ENCODE measurements at regions not wholly inside any gene's neighbourhood (a gene's known extent, or its start where the extent isn't known, plus 50 kb on each side); places are given as distances from the start of the nearest gene placed in this dataset.

DNA sequence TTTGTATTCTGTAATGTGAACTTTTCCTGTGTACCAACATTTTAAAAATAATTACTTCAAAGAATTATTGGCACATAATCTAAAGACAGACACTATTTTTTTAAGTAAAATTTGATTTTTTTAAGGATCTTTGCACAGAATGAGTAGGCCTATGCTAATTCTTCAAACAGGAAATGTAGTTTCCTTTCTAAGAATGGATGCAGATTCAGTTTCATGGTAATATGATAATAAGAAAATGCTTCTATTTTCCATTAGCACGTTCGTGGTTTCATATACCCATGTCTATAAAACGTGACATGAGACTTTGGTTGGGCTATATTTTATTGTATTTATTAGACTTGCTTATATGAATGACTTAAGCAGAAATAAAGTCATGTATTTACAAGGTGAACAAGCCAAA lies 191.8 kb upstream of the RBBP8 start:
- no peaks in the 10 kb centered on the region for H3K79me2 ChIP-seq (ENCODE audit: low read depth)
- peaks cover 2% of the 10 kb centered on the region for H3K9me3 Mint-ChIP-seq
- H3K27me3 Mint-ChIP-seq (ENCODE audit: insufficient read depth, low read depth): no peaks in the 10 kb centered on the region
- no peaks in the 10 kb centered on the region for H3K4me1 Mint-ChIP-seq
- H3K4me3 ChIP-seq: no peak overlapping the region
- no peak overlapping the region for H2AFZ ChIP-seq (replicated peaks)
- H3K36me3 Mint-ChIP-seq: no peaks in the 10 kb centered on the region
- H3K36me3 ChIP-seq: no peaks in the 10 kb centered on the region
- no peaks in the 10 kb centered on the region for H3K4me1 ChIP-seq
- no peaks in the 10 kb centered on the region for H3K9me3 ChIP-seq (ENCODE audit: low read depth)
- H3K9ac ChIP-seq: no peak overlapping the region
- no peak overlapping the region for H3K4me2 ChIP-seq
- no peak overlapping the region for H3K27ac ChIP-seq
- no peak overlapping the region for H3K4me3 Mint-ChIP-seq
- no peak for TF ChIP-seq EZH2phosphoT487 (IDR thresholded peaks at IDR 0.05)
- TF ChIP-seq EZH2 (IDR thresholded peaks at IDR 0.05): no peak
- TF ChIP-seq, protein P1, sequence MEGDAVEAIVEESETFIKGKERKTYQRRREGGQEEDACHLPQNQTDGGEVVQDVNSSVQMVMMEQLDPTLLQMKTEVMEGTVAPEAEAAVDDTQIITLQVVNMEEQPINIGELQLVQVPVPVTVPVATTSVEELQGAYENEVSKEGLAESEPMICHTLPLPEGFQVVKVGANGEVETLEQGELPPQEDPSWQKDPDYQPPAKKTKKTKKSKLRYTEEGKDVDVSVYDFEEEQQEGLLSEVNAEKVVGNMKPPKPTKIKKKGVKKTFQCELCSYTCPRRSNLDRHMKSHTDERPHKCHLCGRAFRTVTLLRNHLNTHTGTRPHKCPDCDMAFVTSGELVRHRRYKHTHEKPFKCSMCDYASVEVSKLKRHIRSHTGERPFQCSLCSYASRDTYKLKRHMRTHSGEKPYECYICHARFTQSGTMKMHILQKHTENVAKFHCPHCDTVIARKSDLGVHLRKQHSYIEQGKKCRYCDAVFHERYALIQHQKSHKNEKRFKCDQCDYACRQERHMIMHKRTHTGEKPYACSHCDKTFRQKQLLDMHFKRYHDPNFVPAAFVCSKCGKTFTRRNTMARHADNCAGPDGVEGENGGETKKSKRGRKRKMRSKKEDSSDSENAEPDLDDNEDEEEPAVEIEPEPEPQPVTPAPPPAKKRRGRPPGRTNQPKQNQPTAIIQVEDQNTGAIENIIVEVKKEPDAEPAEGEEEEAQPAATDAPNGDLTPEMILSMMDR (IDR thresholded peaks at IDR 0.05): no peak
- H3K27me3 ChIP-seq: no peaks in the 10 kb centered on the region
- peaks cover 10% of the 10 kb centered on the region for H3F3A ChIP-seq (ENCODE audit: low read depth)
- no peak overlapping the region for H3K27ac Mint-ChIP-seq
- DNase-seq (ENCODE audit: low spot score): no peak
- H4K20me1 ChIP-seq (ENCODE audit: low read depth): no peaks in the 10 kb centered on the region

DNA sequence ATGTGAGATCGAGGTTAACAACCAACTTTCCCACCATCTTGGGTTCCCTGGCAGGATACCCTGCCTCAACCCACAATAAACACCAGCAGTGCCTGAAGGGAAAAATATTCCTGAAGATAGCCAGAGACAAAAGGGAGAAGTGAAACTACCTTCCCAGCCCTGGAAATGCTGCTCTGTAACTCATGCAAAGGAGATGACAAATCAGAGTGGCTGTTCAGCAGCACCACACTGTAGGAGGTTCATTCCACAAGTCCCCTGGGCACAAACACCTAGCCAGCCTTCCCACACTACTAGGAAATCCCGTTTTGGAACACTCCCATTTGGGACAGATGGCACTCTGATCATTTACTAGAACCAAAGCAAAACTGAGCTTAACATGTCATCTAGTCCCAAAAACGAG lies 190.7 kb upstream of the RBBP8 start:
- peaks cover 2% of the 10 kb centered on the region for H3K9me3 Mint-ChIP-seq
- no peak for TF ChIP-seq EZH2 (IDR thresholded peaks at IDR 0.05)
- no peak for DNase-seq (ENCODE audit: low spot score)
- Histone ChIP-seq H3K9ac (no peak overlapping the region), H3F3A (ENCODE audit: low read depth) (peaks cover 10% of the 10 kb centered on the region), H3K4me2 (no peak overlapping the region), H3K79me2 (ENCODE audit: low read depth) (no peaks in the 10 kb centered on the region), H3K36me3 (no peaks in the 10 kb centered on the region), H3K4me3 (no peak overlapping the region), H2AFZ (replicated peaks) (peak overlapping the region; percentile 63), H3K27ac (no peak overlapping the region), H4K20me1 (ENCODE audit: low read depth) (no peaks in the 10 kb centered on the region), H3K9me3 (ENCODE audit: low read depth) (no peaks in the 10 kb centered on the region), H3K27me3 (no peaks in the 10 kb centered on the region), H3K4me1 (no peaks in the 10 kb centered on the region)
- H3K27ac Mint-ChIP-seq: no peak overlapping the region
- H3K36me3 Mint-ChIP-seq: no peaks in the 10 kb centered on the region
- H3K4me3 Mint-ChIP-seq: no peak overlapping the region
- no peaks in the 10 kb centered on the region for H3K4me1 Mint-ChIP-seq
- peaks cover 2% of the 10 kb centered on the region for H3K27me3 Mint-ChIP-seq (ENCODE audit: insufficient read depth, low read depth)

DNA sequence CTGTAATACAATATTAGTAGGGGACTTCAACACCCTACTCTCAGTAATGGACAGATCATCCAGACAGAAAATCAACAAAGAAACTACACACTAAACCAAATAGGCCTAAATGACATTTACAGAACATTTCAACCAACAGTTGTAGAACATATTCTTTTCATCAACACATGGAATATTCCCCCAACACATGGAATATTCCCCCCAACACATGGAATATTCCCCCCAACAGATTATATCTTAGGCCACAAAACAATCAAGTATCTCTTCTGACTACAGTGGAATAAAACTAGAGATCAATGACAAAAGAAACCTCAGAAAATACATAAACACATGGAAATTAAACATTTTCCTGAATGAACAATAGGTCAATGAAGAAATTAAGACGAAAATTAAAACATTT lies 187.2 kb upstream of the RBBP8 start:
- H3K79me2 ChIP-seq (ENCODE audit: low read depth): no peaks in the 10 kb centered on the region
- no peak overlapping the region for H2AFZ ChIP-seq (replicated peaks)
- Mint-ChIP-seq H3K9me3 (peaks cover 7% of the 10 kb centered on the region), H3K27ac (no peak overlapping the region), H3K4me3 (no peak overlapping the region), H3K27me3 (ENCODE audit: insufficient read depth, low read depth) (peaks cover 5% of the 10 kb centered on the region), H3K4me1 (no peaks in the 10 kb centered on the region), H3K36me3 (no peaks in the 10 kb centered on the region)
- H3K4me2 ChIP-seq: no peak overlapping the region
- no peak overlapping the region for H3K4me3 ChIP-seq
- H3F3A ChIP-seq (ENCODE audit: low read depth): no peaks in the 10 kb centered on the region
- H3K9me3 ChIP-seq (ENCODE audit: low read depth): no peaks in the 10 kb centered on the region
- no peaks in the 10 kb centered on the region for H4K20me1 ChIP-seq (ENCODE audit: low read depth)
- no peak overlapping the region for H3K27ac ChIP-seq
- no peaks in the 10 kb centered on the region for H3K27me3 ChIP-seq
- no peak for DNase-seq (ENCODE audit: low spot score)
- H3K9ac ChIP-seq: no peak overlapping the region
- H3K4me1 ChIP-seq: no peaks in the 10 kb centered on the region
- TF ChIP-seq, protein P1 (IDR thresholded peaks at IDR 0.05): no peak
- TF ChIP-seq EZH2phosphoT487 (IDR thresholded peaks at IDR 0.05): no peak
- TF ChIP-seq EZH2 (IDR thresholded peaks at IDR 0.05): no peak
- no peaks in the 10 kb centered on the region for H3K36me3 ChIP-seq

DNA sequence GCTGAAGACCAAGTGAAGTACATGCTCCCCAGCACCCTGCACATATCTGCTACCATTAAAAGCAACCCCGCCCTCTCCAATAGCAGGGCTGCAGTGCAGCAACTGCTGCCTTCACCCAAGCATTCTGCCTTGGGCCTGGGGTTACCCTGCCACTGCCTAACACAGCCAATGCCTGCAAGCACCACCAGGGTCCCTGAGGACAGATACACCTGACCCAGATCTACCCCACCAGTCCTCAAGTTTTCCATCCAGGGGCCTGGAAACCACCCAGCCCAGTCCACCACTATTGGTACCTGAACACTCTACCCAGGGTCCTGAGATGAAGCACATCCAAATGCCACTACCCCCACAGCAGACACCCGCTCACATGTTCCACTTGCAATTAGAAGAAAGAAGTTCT lies 181.1 kb upstream of the RBBP8 start:
- Histone ChIP-seq H3K9ac (no peak overlapping the region), H3F3A (ENCODE audit: low read depth) (no peaks in the 10 kb centered on the region), H3K79me2 (ENCODE audit: low read depth) (no peaks in the 10 kb centered on the region), H4K20me1 (ENCODE audit: low read depth) (no peaks in the 10 kb centered on the region), H3K4me1 (no peaks in the 10 kb centered on the region), H3K4me3 (no peak overlapping the region), H3K27ac (no peak overlapping the region), H3K9me3 (ENCODE audit: low read depth) (no peaks in the 10 kb centered on the region), H3K4me2 (no peak overlapping the region), H3K36me3 (no peaks in the 10 kb centered on the region), H2AFZ (replicated peaks) (no peak overlapping the region), H3K27me3 (peaks cover 3% of the 10 kb centered on the region)
- H3K27me3 Mint-ChIP-seq (ENCODE audit: insufficient read depth, low read depth): peaks cover 3% of the 10 kb centered on the region
- TF ChIP-seq, protein P1 (IDR thresholded peaks at IDR 0.05): no peak
- TF ChIP-seq EZH2phosphoT487 (IDR thresholded peaks at IDR 0.05) (no peak), EZH2 (IDR thresholded peaks at IDR 0.05) (no peak)
- no peaks in the 10 kb centered on the region for H3K36me3 Mint-ChIP-seq
- no peak overlapping the region for H3K4me3 Mint-ChIP-seq
- H3K27ac Mint-ChIP-seq: no peak overlapping the region
- no peaks in the 10 kb centered on the region for H3K4me1 Mint-ChIP-seq
- H3K9me3 Mint-ChIP-seq: peaks cover 7% of the 10 kb centered on the region
- no peak for DNase-seq (ENCODE audit: low spot score)
